OCI-LY3 (cell line): ENCODE measurements at regions not wholly inside any gene's neighbourhood (a gene's known extent, or its start where the extent isn't known, plus 50 kb on each side); places are given as distances from the start of the nearest gene placed in this dataset.

Experiments
- CTCF ChIP-seq: fragments of 200-600, 300-600 bp; sonication (generic); IDR thresholded peaks from 2 replicates; pipeline ENCODE4 v1.5.1; 2014; ENCODE audit warnings: antibody characterized with exemption, low read length, low read depth
- EZH2phosphoT487 ChIP-seq: fragments of 200-600 bp; shearing (Covaris generic); IDR thresholded peaks from 2 replicates; pipeline ENCODE4 v1.6.1; 2018; ENCODE audit warnings: antibody characterized with exemption, mixed run types, low read depth

GRCh38 chr2:219736209-219736608, 108.8 kb downstream of the SLC4A3 start:
- TF ChIP-seq CTCF (peak; percentile 56), EZH2phosphoT487 (no peak)
